ENCODE measurements at regions not wholly inside any gene's neighbourhood (a gene's known extent, or its start where the extent isn't known, plus 50 kb on each side); places are given as distances from the start of the nearest gene placed in this dataset.

DNA sequence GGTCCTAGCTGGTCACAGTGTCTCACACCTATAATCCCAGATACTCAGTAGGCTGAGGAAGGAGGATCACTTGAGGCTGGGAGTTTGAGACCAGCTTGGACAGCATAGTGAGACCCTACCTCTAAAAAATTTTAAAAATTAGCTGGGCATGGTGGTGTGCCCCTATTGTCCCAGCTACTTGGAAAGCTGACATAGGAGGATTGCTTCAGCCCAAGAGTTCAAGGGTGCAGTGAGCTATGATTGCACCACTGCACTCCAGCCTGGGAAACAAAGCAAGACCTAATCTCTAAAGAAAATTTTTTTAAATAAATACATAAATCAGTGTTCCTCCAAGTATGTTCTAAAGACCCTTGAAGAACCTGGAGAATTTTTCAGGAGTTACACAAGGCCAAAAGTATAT, 50.6 kb upstream of the GNAO1 start:
- H3K27me3 ChIP-seq (replicated peaks in 1 of 2; ENCODE audit: control insufficient read depth in 2 of 2, extremely low read depth in 1 of 2, insufficient read depth in 2 of 2, low read length in 1 of 2), result no peaks in the 10 kb centered on the region
- no peaks in the 10 kb centered on the region for H3K36me3 ChIP-seq (ENCODE audit: control insufficient read depth in 2 of 2, extremely low read depth in 1 of 2, insufficient read depth in 1 of 2, low read length in 1 of 2)
- ChIA-PET POLR2A (no interaction called here), CTCF (no interaction called here)
- no peaks in the 10 kb centered on the region for H3K36me3 Mint-ChIP-seq
- no peaks in the 10 kb centered on the region for H3K9me3 ChIP-seq
- H3K4me1 ChIP-seq (ENCODE audit: control insufficient read depth in 1 of 2, extremely low read depth in 1 of 2, insufficient read depth in 2 of 2, low read length in 2 of 2), result no peaks in the 10 kb centered on the region
- H3K4me1 Mint-ChIP-seq, result peaks cover 5 to 8% (median 7%) of the 10 kb centered on the region in 3 donors
- H3K27ac ChIP-seq (ENCODE audit: low read length), result no peak overlapping the region
- no peak overlapping the region for H3K4me3 Mint-ChIP-seq
- peaks cover 12 to 39% of the 10 kb centered on the region in 2 donors for H3K27me3 Mint-ChIP-seq
- H3K9me3 Mint-ChIP-seq, result no peaks in the 10 kb centered on the region
- H3K27ac Mint-ChIP-seq, result no peak overlapping the region
- DNase-seq (no peak), ATAC-seq (replicated peaks in 1 of 4) (no peak)
- H3K4me3 ChIP-seq (ENCODE audit: control insufficient read depth in 1 of 2, extremely low read depth in 1 of 2, low read length in 1 of 2), result no peak overlapping the region

- no peaks in the 10 kb centered on the region for H3K36me3 ChIP-seq (ENCODE audit: control insufficient read depth in 2 of 2, extremely low read depth in 1 of 2, insufficient read depth in 1 of 2, low read length in 1 of 2)
- Mint-ChIP-seq H3K27me3 (peaks cover 2 to 16% of the 10 kb centered on the region in 2 donors), H3K9me3 (no peaks in the 10 kb centered on the region), H3K27ac (no peak overlapping the region), H3K4me1 (peaks cover 5 to 8% (median 7%) of the 10 kb centered on the region in 3 donors), H3K36me3 (no peaks in the 10 kb centered on the region), H3K4me3 (no peak overlapping the region)
- no peaks in the 10 kb centered on the region for H3K4me1 ChIP-seq (ENCODE audit: control insufficient read depth in 1 of 2, extremely low read depth in 1 of 2, insufficient read depth in 2 of 2, low read length in 2 of 2)
- CTCF ChIA-PET, result no interaction called here
- H3K27me3 ChIP-seq (replicated peaks in 1 of 2; ENCODE audit: control insufficient read depth in 2 of 2, extremely low read depth in 1 of 2, insufficient read depth in 2 of 2, low read length in 1 of 2), result peaks cover 0 to 2% of the 10 kb centered on the region in 2 experiments
- ATAC-seq (replicated peaks in 1 of 4) (peak in 1 of 4 experiments; percentile 32), DNase-seq (peak in 1 of 35 experiments; percentile 3)
- H3K27ac ChIP-seq (ENCODE audit: low read length), result no peak overlapping the region
- 58% methylated on average over 5 of the region's 5 CpGs for WGBS (ENCODE audit: insufficient coverage)
- no peak overlapping the region for H3K4me3 ChIP-seq (ENCODE audit: control insufficient read depth in 1 of 2, extremely low read depth in 1 of 2, low read length in 1 of 2)
- POLR2A ChIA-PET, result no interaction called here
- H3K9me3 ChIP-seq, result no peaks in the 10 kb centered on the region
Measured at GRCh38 chr16:56137269-56137668, 54.0 kb upstream of the GNAO1 start.

DNA sequence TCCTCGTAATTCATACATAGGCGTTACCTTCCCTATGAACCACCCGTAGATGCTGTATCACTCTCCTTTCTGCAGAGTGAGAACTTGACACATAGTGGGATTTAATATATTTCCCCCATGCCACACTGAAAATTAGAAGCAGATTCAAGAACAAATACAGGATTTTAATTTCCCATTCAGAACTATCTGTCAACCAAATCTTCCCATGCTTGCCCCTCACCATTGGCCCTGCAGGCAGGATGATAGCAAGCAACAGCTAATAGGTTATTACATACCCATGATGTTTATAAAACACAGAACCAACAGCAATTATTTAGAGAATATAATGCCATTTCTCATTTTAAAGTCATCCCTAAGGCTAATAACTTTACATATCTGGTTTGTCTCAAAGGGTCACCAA, 55.0 kb upstream of the GNAO1 start:
- H3K36me3 ChIP-seq (ENCODE audit: control insufficient read depth in 2 of 2, extremely low read depth in 1 of 2, insufficient read depth in 1 of 2, low read length in 1 of 2), result no peaks in the 10 kb centered on the region
- Mint-ChIP-seq H3K4me3 (no peak overlapping the region), H3K9me3 (no peaks in the 10 kb centered on the region), H3K27ac (no peak overlapping the region), H3K27me3 (peaks cover 4 to 13% of the 10 kb centered on the region in 2 donors), H3K4me1 (peaks cover 5 to 8% (median 7%) of the 10 kb centered on the region in 3 donors), H3K36me3 (no peaks in the 10 kb centered on the region)
- no CpG with 5 or more reads among the region's 3 CpGs for WGBS (ENCODE audit: insufficient coverage)
- ChIA-PET POLR2A (interaction anchor here in 1 of 2 donors (0.5 kb wide), 1 partner anchor 158 kb away, joined by 3 read pairs; no protein-coding TSS in a partner anchor), CTCF (no interaction called here)
- H3K4me3 ChIP-seq (ENCODE audit: control insufficient read depth in 1 of 2, extremely low read depth in 1 of 2, low read length in 1 of 2), result no peak overlapping the region
- no peak overlapping the region for H3K27ac ChIP-seq (ENCODE audit: low read length)
- peaks cover 0 to 2% of the 10 kb centered on the region in 2 experiments for H3K27me3 ChIP-seq (replicated peaks in 1 of 2; ENCODE audit: control insufficient read depth in 2 of 2, extremely low read depth in 1 of 2, insufficient read depth in 2 of 2, low read length in 1 of 2)
- DNase-seq, result no peak
- H3K4me1 ChIP-seq (ENCODE audit: control insufficient read depth in 1 of 2, extremely low read depth in 1 of 2, insufficient read depth in 2 of 2, low read length in 2 of 2), result no peaks in the 10 kb centered on the region
- ATAC-seq (replicated peaks in 1 of 4), result no peak
- no peaks in the 10 kb centered on the region for H3K9me3 ChIP-seq

DNA sequence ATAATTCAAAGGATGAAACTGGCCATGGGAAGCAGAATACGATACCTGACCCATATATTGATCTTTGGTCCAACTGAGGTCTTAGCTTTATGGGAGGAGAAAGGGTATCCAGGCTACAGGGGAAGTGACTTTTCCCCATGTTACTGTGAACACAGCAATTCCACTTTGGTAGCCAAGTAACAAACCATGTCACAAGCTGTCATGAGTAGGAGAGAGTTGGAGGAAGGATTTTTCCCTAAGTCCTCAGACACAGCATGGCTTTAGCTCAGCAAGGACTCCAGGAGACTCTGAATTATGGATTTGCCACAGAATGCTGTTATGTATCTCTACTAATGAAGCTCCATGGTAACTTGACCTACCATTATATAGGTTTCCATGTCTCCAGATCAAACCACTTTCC, 56.5 kb upstream of the GNAO1 start:
- no peak overlapping the region for H3K4me3 Mint-ChIP-seq
- no peaks in the 10 kb centered on the region for H3K36me3 Mint-ChIP-seq
- peaks cover 5 to 8% (median 7%) of the 10 kb centered on the region in 3 donors for H3K4me1 Mint-ChIP-seq
- H3K9me3 Mint-ChIP-seq, result no peaks in the 10 kb centered on the region
- Histone ChIP-seq H3K4me3 (ENCODE audit: control insufficient read depth in 1 of 2, extremely low read depth in 1 of 2, low read length in 1 of 2) (no peak overlapping the region), H3K9me3 (no peaks in the 10 kb centered on the region), H3K36me3 (ENCODE audit: control insufficient read depth in 2 of 2, extremely low read depth in 1 of 2, insufficient read depth in 1 of 2, low read length in 1 of 2) (no peaks in the 10 kb centered on the region), H3K27me3 (replicated peaks in 1 of 2; ENCODE audit: control insufficient read depth in 2 of 2, extremely low read depth in 1 of 2, insufficient read depth in 2 of 2, low read length in 1 of 2) (peaks cover 0 to 2% of the 10 kb centered on the region in 2 experiments), H3K27ac (ENCODE audit: low read length) (no peak overlapping the region), H3K4me1 (ENCODE audit: control insufficient read depth in 1 of 2, extremely low read depth in 1 of 2, insufficient read depth in 2 of 2, low read length in 2 of 2) (no peaks in the 10 kb centered on the region)
- DNase-seq (no peak), ATAC-seq (replicated peaks in 1 of 4) (no peak)
- WGBS (ENCODE audit: insufficient coverage), result no CpG with 5 or more reads among the region's 1 CpG
- POLR2A ChIA-PET, result no interaction called here
- no peak overlapping the region for H3K27ac Mint-ChIP-seq
- CTCF ChIA-PET, result interaction anchor here in 1 of 2 donors (0.8 to 1.4 kb wide), 2 partner anchors 10 to 12 kb away, joined by 3 to 4 read pairs; no protein-coding TSS in a partner anchor
- H3K27me3 Mint-ChIP-seq, result peaks cover 13 to 19% of the 10 kb centered on the region in 2 donors

- Mint-ChIP-seq H3K27me3 (peaks cover 29 to 39% of the 10 kb centered on the region in 2 donors), H3K9me3 (no peaks in the 10 kb centered on the region), H3K36me3 (no peaks in the 10 kb centered on the region), H3K4me1 (no peaks in the 10 kb centered on the region), H3K4me3 (no peak overlapping the region), H3K27ac (no peak overlapping the region)
- ATAC-seq (replicated peaks in 1 of 4) (no peak), DNase-seq (no peak)
- no peaks in the 10 kb centered on the region for H3K4me1 ChIP-seq (ENCODE audit: control insufficient read depth in 1 of 2, extremely low read depth in 1 of 2, insufficient read depth in 2 of 2, low read length in 2 of 2)
- H3K36me3 ChIP-seq (ENCODE audit: control insufficient read depth in 2 of 2, extremely low read depth in 1 of 2, insufficient read depth in 1 of 2, low read length in 1 of 2), result no peaks in the 10 kb centered on the region
- CTCF ChIA-PET, result no interaction called here
- no peaks in the 10 kb centered on the region for H3K9me3 ChIP-seq
- no peak overlapping the region for H3K27ac ChIP-seq (ENCODE audit: low read length)
- H3K27me3 ChIP-seq (replicated peaks in 1 of 2; ENCODE audit: control insufficient read depth in 2 of 2, extremely low read depth in 1 of 2, insufficient read depth in 2 of 2, low read length in 1 of 2), result peaks cover 3 to 8% of the 10 kb centered on the region in 2 experiments
- H3K4me3 ChIP-seq (ENCODE audit: control insufficient read depth in 1 of 2, extremely low read depth in 1 of 2, low read length in 1 of 2), result no peak overlapping the region
- no CpG with 5 or more reads among the region's 1 CpG for WGBS (ENCODE audit: insufficient coverage)
- POLR2A ChIA-PET, result no interaction called here
Measured at GRCh38 chr16:56125922-56126321, 65.4 kb upstream of the GNAO1 start.

DNA sequence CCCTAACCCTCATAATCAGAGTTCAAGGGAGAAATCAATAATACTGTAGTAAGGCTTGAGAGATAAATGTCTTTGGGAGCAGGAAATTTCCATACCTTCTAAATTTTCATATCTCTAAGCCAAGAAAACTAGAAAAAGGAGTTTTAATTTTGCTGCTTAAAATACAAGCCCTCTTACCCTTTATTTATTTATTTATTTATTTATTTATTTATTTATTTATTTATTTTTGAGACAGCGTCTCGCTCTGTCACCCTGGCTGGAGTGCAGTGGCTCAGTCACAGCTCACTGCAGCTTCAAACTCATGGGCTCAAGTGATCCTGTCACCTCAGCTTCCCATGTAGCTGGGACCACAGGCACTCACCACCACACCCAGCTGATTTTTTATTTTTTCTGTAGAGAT, 69.0 kb upstream of the GNAO1 start:
- Mint-ChIP-seq H3K27me3 (peaks cover 14 to 24% of the 10 kb centered on the region in 2 donors), H3K27ac (no peak overlapping the region), H3K4me1 (no peaks in the 10 kb centered on the region), H3K36me3 (no peaks in the 10 kb centered on the region), H3K4me3 (no peak overlapping the region), H3K9me3 (no peaks in the 10 kb centered on the region)
- H3K27me3 ChIP-seq (replicated peaks in 1 of 2; ENCODE audit: control insufficient read depth in 2 of 2, extremely low read depth in 1 of 2, insufficient read depth in 2 of 2, low read length in 1 of 2), result peaks cover 4 to 5% of the 10 kb centered on the region in 2 experiments
- no peak overlapping the region for H3K27ac ChIP-seq (ENCODE audit: low read length)
- no peaks in the 10 kb centered on the region for H3K4me1 ChIP-seq (ENCODE audit: control insufficient read depth in 1 of 2, extremely low read depth in 1 of 2, insufficient read depth in 2 of 2, low read length in 2 of 2)
- H3K36me3 ChIP-seq (ENCODE audit: control insufficient read depth in 2 of 2, extremely low read depth in 1 of 2, insufficient read depth in 1 of 2, low read length in 1 of 2), result no peaks in the 10 kb centered on the region
- WGBS (ENCODE audit: insufficient coverage), result no CpG with 5 or more reads among the region's 2 CpGs
- no peak overlapping the region for H3K4me3 ChIP-seq (ENCODE audit: control insufficient read depth in 1 of 2, extremely low read depth in 1 of 2, low read length in 1 of 2)
- POLR2A ChIA-PET, result no interaction called here
- H3K9me3 ChIP-seq, result no peaks in the 10 kb centered on the region
- DNase-seq (no peak), ATAC-seq (replicated peaks in 1 of 4) (no peak)
- CTCF ChIA-PET, result interaction anchor here (0.6 to 0.9 kb wide), 2 partner anchors 13 to 24 kb away, joined by 3 to 5 read pairs; no protein-coding TSS in a partner anchor

DNA sequence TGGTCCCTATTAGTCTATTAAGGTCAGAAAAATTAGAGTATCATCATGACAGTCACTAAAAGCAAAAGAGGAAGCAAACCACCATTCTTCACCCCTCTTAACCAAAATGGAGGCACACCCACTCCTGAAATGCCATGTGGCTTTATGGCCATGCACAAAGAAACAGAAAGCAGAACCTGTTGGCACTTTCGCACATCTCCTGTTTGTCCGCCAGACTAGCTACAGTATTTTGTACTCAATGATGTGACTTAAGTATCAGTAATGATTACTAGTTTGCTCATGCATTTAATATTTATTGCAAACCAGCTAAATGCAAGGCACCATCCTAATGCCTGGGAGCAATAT, 70.2 kb upstream of the GNAO1 start:
- DNase-seq (no peak), ATAC-seq (replicated peaks in 1 of 4) (no peak)
- ChIA-PET CTCF (interaction anchor here in 1 of 2 donors (0.9 kb wide), 1 partner anchor 22 kb away, joined by 5 read pairs; no protein-coding TSS in a partner anchor), POLR2A (no interaction called here)
- Histone ChIP-seq H3K27ac (ENCODE audit: low read length) (no peak overlapping the region), H3K9me3 (no peaks in the 10 kb centered on the region), H3K36me3 (ENCODE audit: control insufficient read depth in 2 of 2, extremely low read depth in 1 of 2, insufficient read depth in 1 of 2, low read length in 1 of 2) (no peaks in the 10 kb centered on the region), H3K27me3 (replicated peaks in 1 of 2; ENCODE audit: control insufficient read depth in 2 of 2, extremely low read depth in 1 of 2, insufficient read depth in 2 of 2, low read length in 1 of 2) (peaks cover 4 to 5% of the 10 kb centered on the region in 2 experiments), H3K4me3 (ENCODE audit: control insufficient read depth in 1 of 2, extremely low read depth in 1 of 2, low read length in 1 of 2) (no peak overlapping the region), H3K4me1 (ENCODE audit: control insufficient read depth in 1 of 2, extremely low read depth in 1 of 2, insufficient read depth in 2 of 2, low read length in 2 of 2) (no peaks in the 10 kb centered on the region)
- Mint-ChIP-seq H3K9me3 (no peaks in the 10 kb centered on the region), H3K36me3 (no peaks in the 10 kb centered on the region), H3K4me3 (no peak overlapping the region), H3K27me3 (peaks cover 10 to 22% of the 10 kb centered on the region in 2 donors), H3K4me1 (no peaks in the 10 kb centered on the region), H3K27ac (no peak overlapping the region)
- no CpG with 5 or more reads among the region's 2 CpGs for WGBS (ENCODE audit: insufficient coverage)
